ENCODE measurements at regions not wholly inside any gene's neighbourhood (a gene's known extent, or its start where the extent isn't known, plus 50 kb on each side); places are given as distances from the start of the nearest gene placed in this dataset.
A peak's percentile ranks its signal among the peaks of the same experiment; 100 is the strongest.

DNA sequence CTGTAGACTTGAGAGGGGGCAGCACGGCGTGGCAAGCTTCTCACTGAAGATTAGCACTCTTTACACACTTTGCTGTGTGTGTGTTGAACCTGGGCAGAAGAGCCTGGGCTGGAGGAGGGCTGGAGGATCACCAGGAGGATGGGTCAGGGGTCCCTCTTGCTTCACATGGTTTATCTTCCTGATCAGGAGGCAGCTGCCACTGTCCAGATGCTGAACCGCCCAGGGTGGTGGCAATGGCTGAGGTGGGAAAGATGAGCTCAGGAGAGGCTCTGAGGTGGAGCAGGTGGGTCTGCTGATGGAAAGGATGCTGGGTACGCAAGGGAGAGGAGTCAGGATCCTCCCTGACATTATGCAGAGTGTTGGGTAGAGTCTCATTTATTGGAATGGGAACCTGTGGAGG, 191.5 kb downstream of the RAMP3 start:
- Histone ChIP-seq H3K4me1 (ENCODE audit: insufficient read depth, low read length) (no peaks in the 10 kb centered on the region), H3K27ac (ENCODE audit: extremely low read length, insufficient read depth, low read length) (no peak overlapping the region), H3K9ac (ENCODE audit: insufficient read depth, low read depth, low read length) (no peak overlapping the region), H3K36me3 (replicated peaks in 1 of 2; ENCODE audit: control insufficient read depth in 1 of 2, insufficient read depth in 2 of 2, low read length in 2 of 2) (no peaks in the 10 kb centered on the region), H3K4me3 (replicated peaks in 1 of 3; ENCODE audit: insufficient read depth in 1 of 3, low read depth in 2 of 3, low read length in 3 of 3) (no peak overlapping the region), H2AFZ (ENCODE audit: low read length) (no peak overlapping the region), H3K27me3 (ENCODE audit: control insufficient read depth in 1 of 2, insufficient read depth in 2 of 2, low read length in 2 of 2) (peaks cover 0 to under 1% of the 10 kb centered on the region in 2 experiments; a peak in 1 of 5 replicates), H3K79me2 (ENCODE audit: insufficient read depth, low read length) (no peaks in the 10 kb centered on the region), H3K9me3 (ENCODE audit: low read length) (no peaks in the 10 kb centered on the region), H4K20me1 (ENCODE audit: insufficient read depth, low read length) (no peaks in the 10 kb centered on the region), H3K4me2 (ENCODE audit: low read depth, low read length) (no peak overlapping the region)
- ChIA-PET CTCF (ENCODE audit: low intra/inter-chr PET ratio, low total read pairs) (no interaction called here), POLR2A (no interaction called here)
- no peak for FAIRE-seq
- TF ChIP-seq, protein P1, sequence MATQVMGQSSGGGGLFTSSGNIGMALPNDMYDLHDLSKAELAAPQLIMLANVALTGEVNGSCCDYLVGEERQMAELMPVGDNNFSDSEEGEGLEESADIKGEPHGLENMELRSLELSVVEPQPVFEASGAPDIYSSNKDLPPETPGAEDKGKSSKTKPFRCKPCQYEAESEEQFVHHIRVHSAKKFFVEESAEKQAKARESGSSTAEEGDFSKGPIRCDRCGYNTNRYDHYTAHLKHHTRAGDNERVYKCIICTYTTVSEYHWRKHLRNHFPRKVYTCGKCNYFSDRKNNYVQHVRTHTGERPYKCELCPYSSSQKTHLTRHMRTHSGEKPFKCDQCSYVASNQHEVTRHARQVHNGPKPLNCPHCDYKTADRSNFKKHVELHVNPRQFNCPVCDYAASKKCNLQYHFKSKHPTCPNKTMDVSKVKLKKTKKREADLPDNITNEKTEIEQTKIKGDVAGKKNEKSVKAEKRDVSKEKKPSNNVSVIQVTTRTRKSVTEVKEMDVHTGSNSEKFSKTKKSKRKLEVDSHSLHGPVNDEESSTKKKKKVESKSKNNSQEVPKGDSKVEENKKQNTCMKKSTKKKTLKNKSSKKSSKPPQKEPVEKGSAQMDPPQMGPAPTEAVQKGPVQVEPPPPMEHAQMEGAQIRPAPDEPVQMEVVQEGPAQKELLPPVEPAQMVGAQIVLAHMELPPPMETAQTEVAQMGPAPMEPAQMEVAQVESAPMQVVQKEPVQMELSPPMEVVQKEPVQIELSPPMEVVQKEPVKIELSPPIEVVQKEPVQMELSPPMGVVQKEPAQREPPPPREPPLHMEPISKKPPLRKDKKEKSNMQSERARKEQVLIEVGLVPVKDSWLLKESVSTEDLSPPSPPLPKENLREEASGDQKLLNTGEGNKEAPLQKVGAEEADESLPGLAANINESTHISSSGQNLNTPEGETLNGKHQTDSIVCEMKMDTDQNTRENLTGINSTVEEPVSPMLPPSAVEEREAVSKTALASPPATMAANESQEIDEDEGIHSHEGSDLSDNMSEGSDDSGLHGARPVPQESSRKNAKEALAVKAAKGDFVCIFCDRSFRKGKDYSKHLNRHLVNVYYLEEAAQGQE (IDR thresholded peaks at IDR 0.05; ENCODE audit: borderline replicate concordance in 1 of 2, low read depth in 1 of 2, low read length in 2 of 2) = peak; percentile 5 to 72
- TF ChIP-seq NFIB (CRISPR knock-in tag; IDR thresholded peaks at IDR 0.05; ENCODE audit: borderline replicate concordance) = no peak
- TF ChIP-seq DNMT3B (CRISPR knock-in tag; conservative IDR thresholded peaks at IDR 0.05) = no peak
- BruUV-seq (replicated peaks) = no TSS peak
- in situ Hi-C loops (cut with HindIII; ENCODE audit: extremely low pct_ligation_motif_present, low pct_unique_long_range_greater_than_20kb) (no loop called here), intact Hi-C loops (cut with micrococcal nuclease; ENCODE audit: unreplicated experiment) (no loop called here)
- DNase-seq (ENCODE audit: low spot score) = no peak
- ATAC-seq = no peak
- whole genome bisulfite sequencing (ENCODE audit: low lambda C conversion rate) = 6% methylated on average over 4 of the region's 4 CpGs

DNA sequence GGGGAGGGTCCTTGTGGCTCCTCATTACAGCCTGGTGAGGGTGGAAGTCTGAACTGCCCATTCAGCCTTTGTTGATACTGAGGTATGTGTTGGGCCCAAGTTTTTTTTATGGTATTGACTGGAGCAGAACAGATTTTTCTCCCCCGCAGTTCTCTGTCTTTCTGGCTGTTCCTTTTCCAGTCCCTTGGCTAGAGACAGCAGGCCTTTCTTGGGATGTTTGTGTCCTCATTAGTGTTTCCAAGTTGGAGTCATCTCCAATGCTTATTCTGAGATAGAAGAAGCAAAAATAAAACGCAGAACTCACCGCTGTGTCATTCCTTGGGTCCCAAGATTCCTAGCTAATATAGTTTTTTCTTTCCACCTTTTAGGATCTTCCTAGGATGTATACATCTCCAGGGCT, 193.3 kb downstream of the RAMP3 start:
- no peak overlapping the region for H3K9ac ChIP-seq (ENCODE audit: insufficient read depth, low read depth, low read length)
- ATAC-seq = no peak
- no peak overlapping the region for H3K4me3 ChIP-seq (replicated peaks in 1 of 3; ENCODE audit: insufficient read depth in 1 of 3, low read depth in 2 of 3, low read length in 3 of 3)
- no peak overlapping the region for H3K4me2 ChIP-seq (ENCODE audit: low read depth, low read length)
- FAIRE-seq = no peak
- H4K20me1 ChIP-seq (ENCODE audit: insufficient read depth, low read length) = no peaks in the 10 kb centered on the region
- H3K27ac ChIP-seq (ENCODE audit: extremely low read length, insufficient read depth, low read length) = no peak overlapping the region
- intact Hi-C loops (cut with micrococcal nuclease; ENCODE audit: unreplicated experiment) = no loop called here
- no peaks in the 10 kb centered on the region for H3K36me3 ChIP-seq (replicated peaks in 1 of 2; ENCODE audit: control insufficient read depth in 1 of 2, insufficient read depth in 2 of 2, low read length in 2 of 2)
- WGBS (ENCODE audit: low lambda C conversion rate) = 72% methylated on average over 3 of the region's 3 CpGs
- in situ Hi-C loops (cut with HindIII; ENCODE audit: extremely low pct_ligation_motif_present, low pct_unique_long_range_greater_than_20kb) = no loop called here
- DNase-seq (ENCODE audit: low spot score) = no peak
- POLR2A ChIA-PET = no interaction called here
- H3K79me2 ChIP-seq (ENCODE audit: insufficient read depth, low read length) = no peaks in the 10 kb centered on the region
- H2AFZ ChIP-seq (ENCODE audit: low read length) = no peak overlapping the region
- no peaks in the 10 kb centered on the region; a peak in 1 of 5 replicates for H3K27me3 ChIP-seq (ENCODE audit: control insufficient read depth in 1 of 2, insufficient read depth in 2 of 2, low read length in 2 of 2)
- H3K9me3 ChIP-seq (ENCODE audit: low read length) = no peaks in the 10 kb centered on the region
- BruUV-seq (replicated peaks) = no TSS peak
- H3K4me1 ChIP-seq (ENCODE audit: insufficient read depth, low read length) = no peaks in the 10 kb centered on the region
- CTCF ChIA-PET (ENCODE audit: low intra/inter-chr PET ratio, low total read pairs) = no interaction called here
- TF ChIP-seq BRD4 (CRISPR knock-in tag; IDR thresholded peaks at IDR 0.05) (no peak), ZNF782 (CRISPR knock-in tag; IDR thresholded peaks at IDR 0.05; ENCODE audit: borderline replicate concordance) (no peak), ZBTB1 (CRISPR knock-in tag; IDR thresholded peaks at IDR 0.05; ENCODE audit: borderline replicate concordance) (no peak), CREM (IDR thresholded peaks at IDR 0.05) (no peak), CREM (CRISPR knock-in tag; IDR thresholded peaks at IDR 0.05) (no peak), TBP (CRISPR knock-in tag; IDR thresholded peaks at IDR 0.05) (no peak), ZNF737 (CRISPR knock-in tag; IDR thresholded peaks at IDR 0.05; ENCODE audit: borderline replicate concordance) (no peak), ZNF629 (CRISPR knock-in tag; conservative IDR thresholded peaks at IDR 0.05) (no peak), SOX6 (IDR thresholded peaks at IDR 0.05) (no peak), SOX6 (CRISPR knock-in tag; IDR thresholded peaks at IDR 0.05) (no peak), ONECUT2 (CRISPR knock-in tag; IDR thresholded peaks at IDR 0.05) (no peak), CBFB (CRISPR knock-in tag; IDR thresholded peaks at IDR 0.05) (no peak), POLR2AphosphoS2 (IDR thresholded peaks at IDR 0.05; ENCODE audit: low read depth, low read length) (no peak), SKI (IDR thresholded peaks at IDR 0.05; ENCODE audit: partially characterized antibody) (no peak)
- TF ChIP-seq, protein P2, sequence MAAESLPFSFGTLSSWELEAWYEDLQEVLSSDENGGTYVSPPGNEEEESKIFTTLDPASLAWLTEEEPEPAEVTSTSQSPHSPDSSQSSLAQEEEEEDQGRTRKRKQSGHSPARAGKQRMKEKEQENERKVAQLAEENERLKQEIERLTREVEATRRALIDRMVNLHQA (CRISPR knock-in tag; IDR thresholded peaks at IDR 0.05) = no peak
